ENCODE measurements at regions not wholly inside any gene's neighbourhood (a gene's known extent, or its start where the extent isn't known, plus 50 kb on each side); places are given as distances from the start of the nearest gene placed in this dataset.

DNA sequence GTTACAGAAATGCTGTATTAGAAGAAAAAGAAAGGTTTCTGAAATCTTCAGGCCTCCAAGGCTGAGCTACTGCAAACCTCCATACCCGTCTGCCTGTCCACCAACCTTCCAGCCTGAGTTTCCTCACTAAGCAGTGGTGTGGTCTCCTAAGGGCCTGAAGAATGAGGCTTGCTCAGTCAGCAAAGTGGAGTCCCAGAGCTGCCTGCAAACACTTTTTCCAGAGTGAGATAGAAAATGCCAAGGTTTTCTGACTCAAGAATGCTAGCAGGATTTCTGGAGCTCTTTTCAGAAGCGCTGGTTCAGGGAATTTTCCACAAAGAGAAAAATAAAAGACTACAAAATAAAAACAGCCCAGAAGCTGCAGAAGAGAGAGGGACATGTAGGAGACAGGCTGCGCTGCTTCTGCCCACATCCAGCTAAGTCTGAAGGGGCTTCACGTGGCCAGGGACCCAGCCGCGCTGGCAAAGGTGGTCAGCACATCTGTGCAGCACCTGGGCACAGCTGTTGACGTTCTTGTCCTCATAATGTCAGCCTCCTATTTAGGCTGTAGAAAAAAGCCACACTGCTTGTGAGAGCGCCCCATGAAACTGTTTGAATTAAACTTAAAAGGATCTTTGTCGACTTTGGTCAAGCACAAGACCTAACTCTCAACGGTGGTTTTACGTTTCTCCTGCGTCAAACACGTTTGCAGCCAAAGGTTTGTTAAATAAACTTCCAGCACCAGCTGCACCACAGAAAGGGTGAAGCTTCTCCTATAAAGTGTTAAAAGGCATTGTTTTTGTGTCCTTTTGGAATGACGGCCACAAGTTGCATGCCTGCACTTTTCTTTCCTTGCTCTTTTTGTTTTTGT is 209.0 kb downstream of the THBS2 start:
- no peak for ATAC-seq

GRCh38 chr6:169042061-169042460 is 211.6 kb downstream of the THBS2 start:
- no peak for ATAC-seq

DNA sequence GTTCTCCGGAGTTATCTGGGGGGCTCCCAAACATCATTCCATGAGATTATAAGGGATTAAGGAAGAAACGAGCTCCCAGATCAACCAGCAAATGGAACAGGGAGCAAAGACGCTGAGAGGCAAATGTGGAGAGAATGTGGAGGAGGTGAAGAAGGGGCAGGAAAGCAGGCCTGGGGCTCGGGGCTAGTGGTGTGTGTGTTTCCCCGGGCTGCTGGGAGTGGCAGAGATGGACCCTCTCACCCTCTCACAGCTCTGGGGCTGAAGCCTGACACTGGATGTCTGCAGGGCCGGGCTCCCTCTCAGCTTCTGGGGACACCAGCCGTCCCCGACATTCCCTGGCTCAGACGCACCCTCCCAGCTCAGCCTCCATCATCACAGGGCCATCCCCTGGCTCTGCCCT is 212.6 kb downstream of the THBS2 start:
- ATAC-seq, result no peak

- ATAC-seq, result no peak
These were observed 215.0 kb downstream of the THBS2 start for GRCh38 chr6:169038691-169039090.

- ATAC-seq, result no peak
These were observed 218.0 kb downstream of the THBS2 start for GRCh38 chr6:169035385-169036240.

DNA sequence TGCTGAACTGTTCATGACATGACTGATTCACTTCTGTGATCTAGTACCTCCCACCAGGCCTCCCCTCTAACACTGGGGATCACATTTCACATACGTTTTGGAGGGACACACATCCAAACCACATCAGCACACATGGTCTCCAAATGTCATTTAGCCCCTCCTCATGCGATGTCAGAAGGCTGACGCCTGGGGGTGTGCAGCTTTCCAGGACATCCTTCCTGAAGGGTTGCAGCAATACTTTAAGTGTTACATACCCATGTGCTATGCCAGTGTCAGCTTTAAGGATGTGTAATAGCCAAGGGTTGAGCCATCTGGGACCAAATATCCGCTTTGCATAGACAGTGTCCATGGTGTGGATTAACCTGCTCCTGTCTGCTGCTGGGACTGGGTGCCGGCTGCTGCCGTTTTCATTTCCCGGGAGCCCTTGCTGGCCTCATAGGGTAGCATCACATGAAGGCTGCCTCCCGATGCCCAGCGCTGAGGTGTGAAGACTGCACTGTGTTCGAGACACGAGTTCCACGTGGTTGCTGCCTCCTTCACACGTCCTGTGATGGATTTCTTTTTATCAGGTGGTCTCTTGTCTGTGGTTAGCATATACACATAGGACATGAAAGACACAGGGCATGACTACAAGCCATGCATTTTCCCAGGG is 219.0 kb downstream of the THBS2 start:
- no peak for ATAC-seq

DNA sequence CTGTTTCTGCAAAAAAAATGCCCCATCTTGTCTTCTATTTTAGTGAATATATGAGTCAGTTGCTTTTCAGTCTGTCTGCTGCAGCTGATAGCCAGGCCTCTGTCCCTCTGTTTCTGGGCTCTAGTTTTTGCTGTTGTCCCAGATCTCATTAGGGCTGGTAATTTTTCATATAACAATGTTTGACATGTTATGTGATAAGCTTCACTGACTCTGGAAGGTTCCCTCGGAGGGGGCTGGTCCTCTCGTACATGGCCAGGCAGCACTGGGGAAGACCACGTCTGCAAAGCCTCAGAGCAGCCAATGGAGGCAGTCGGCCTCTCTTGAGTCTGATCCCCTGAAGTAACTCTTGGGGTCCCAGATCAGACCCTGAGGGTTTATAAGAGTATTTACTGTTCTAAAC is 223.8 kb downstream of the THBS2 start:
- ATAC-seq, result no peak

- no peak for ATAC-seq
These were observed 225.3 kb downstream of the THBS2 start for GRCh38 chr6:169028343-169028742.

DNA sequence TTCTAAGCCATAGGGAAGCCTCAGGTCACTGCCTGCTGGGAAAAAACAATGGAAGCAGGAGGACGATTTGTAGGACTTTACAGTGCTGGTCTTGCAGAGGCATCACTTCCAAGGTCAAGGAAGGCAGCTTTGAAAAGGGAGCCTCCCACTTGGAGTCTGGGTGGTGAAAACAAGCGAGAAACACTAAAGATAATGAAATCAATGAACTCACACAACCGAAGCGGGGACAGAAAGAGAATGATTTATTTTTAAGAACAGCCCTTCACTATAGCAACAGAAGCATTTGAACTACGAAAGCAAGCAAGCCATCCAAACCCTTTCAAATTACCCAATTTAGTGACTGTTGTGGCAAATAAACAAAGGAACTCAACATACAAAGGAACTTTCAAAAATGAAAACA is 227.5 kb downstream of the THBS2 start:
- no peak for ATAC-seq

GRCh38 chr6:169024047-169024660 is 229.5 kb downstream of the THBS2 start:
- no peak for ATAC-seq

- no peak for ATAC-seq
These were observed 230.3 kb downstream of the THBS2 start for GRCh38 chr6:169023161-169023874.

DNA sequence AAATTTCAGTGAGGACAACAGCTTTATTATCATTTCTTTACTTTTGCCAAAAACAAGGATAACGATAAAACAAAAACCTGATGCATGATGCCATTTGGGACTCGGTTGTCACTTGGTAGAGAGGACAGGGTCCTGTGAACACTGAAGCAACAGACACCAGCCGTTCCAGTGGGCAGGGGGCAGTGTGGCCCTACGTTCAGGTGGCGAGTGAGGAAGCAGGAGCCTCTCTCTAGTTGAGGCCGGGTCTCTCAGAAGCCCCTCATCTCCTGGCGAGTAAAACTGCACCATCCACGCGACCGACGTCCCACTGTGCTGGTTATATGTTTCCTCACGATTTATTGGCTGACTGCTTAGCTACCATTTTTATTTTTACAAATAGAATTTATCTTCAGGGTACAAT is 231.6 kb downstream of the THBS2 start:
- no peak for ATAC-seq

GRCh38 chr6:169020821-169021220 is 232.8 kb downstream of the THBS2 start:
- ATAC-seq, result no peak

GRCh38 chr6:169019727-169020491 is 233.7 kb downstream of the THBS2 start:
- no peak for ATAC-seq

- no peak for ATAC-seq
These were observed 234.5 kb downstream of the THBS2 start for GRCh38 chr6:169019111-169019510.

GRCh38 chr6:169016758-169017157 is 236.9 kb downstream of the THBS2 start:
- no peak for ATAC-seq

DNA sequence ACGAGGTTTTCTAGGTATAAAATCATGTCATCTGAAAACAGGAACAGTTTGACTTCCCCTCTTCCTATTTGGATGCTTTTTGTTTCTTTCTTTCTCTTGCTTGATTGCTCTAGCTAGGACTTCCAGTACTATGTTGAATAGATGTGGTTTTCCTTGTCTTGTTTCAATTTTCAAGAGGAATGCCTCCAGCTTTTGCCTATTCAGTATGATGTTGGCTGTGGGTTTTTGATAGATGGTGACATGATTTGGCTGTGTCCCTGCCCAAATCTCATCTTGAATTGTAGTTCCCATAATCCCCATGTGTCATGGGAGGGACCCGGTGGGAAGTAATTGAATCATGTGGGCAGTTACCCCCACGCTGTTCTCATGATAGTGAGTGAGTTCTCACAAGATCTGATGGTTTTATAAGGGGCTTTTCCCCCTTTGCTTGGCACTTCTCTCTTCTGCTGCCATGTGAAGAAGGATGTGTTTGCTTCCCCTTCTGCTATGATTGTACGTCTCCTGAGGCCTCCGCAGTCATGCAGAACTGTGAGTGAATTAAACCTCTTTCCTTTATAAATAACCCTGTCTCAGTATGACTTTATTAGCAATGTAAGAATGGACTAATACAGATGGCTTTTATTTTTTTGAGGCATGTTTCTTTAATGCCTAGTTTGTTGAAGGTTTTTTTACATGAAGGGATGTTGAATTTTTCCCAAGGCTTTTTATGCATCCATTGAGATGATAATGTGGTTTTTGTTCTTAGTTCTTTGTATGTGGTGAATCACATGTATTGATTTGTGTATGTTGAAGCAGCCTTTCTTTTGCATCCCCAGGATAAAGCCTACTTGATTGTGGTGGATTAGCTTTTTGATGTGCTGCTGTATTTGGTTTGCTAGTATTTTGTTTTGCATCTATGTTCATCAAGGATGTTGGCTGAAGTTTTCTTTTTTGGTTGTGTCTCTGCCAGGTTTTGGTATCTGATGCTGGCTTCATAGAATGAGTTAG is 239.1 kb downstream of the THBS2 start:
- no peak for ATAC-seq

DNA sequence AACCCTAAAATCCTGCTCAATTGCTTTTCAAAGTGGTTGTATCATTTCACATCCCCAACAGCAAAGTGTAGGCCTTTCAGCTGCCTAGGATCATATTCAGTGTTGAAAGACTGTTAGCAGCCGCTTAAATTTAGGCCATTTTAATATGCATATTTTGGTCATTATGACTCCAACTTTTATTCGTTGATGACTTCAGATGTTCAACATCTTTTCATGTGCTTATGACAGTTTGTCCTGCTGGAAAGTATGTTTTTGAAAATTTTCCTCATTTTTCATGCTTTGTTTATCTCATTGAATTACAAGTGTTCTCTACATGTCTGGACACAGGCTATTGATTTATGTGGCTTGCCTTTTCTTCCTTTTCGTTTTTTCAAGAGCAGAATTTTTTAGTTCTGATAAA is 244.0 kb downstream of the THBS2 start:
- ATAC-seq, result no peak

GRCh38 chr6:169008641-169009257 is 244.9 kb downstream of the THBS2 start:
- ATAC-seq, result no peak

GRCh38 chr6:169005166-169005565 is 248.5 kb downstream of the THBS2 start:
- ATAC-seq, result no peak

All from activated CD4-positive, CD25-positive, alpha-beta regulatory T cell treated with anti-CD3 and anti-CD28 coated beads, Interleukin-2, amount 50 U/mL, for 24 hours (primary cell).